ENCODE measurements at regions not wholly inside any gene's neighbourhood (a gene's known extent, or its start where the extent isn't known, plus 50 kb on each side); places are given as distances from the start of the nearest gene placed in this dataset.

- ChIA-PET RAD21 (ENCODE audit: low non-redundant PET in 1 of 2, low total read pairs in 2 of 2, uncharacterized antibody in 2 of 2, unreplicated experiment in 2 of 2) (no interaction called here), POLR2A (no interaction called here), CTCF (no interaction called here)
- Histone ChIP-seq H3K9me2 (ENCODE audit: insufficient read depth) (no peaks in the 10 kb centered on the region), H2AFZ (ENCODE audit: low read depth, low read length, poor library complexity, severe bottlenecking) (no peak overlapping the region), H3K4me2 (ENCODE audit: low read length) (no peak overlapping the region), H3K36me3 (ENCODE audit: control insufficient read depth in 1 of 2, insufficient read depth in 2 of 2, low read length in 2 of 2) (no peaks in the 10 kb centered on the region), H3K9me3 (ENCODE audit: control insufficient read depth in 1 of 2, insufficient read depth in 1 of 2, low read depth in 1 of 2, low read length in 2 of 2) (no peaks in the 10 kb centered on the region), H3K27ac (ENCODE audit: low read depth, low read length) (no peak overlapping the region), H3K27me3 (ENCODE audit: insufficient read depth, low read length) (0 out of 2 replicates have a peak, but pooled peaks cover 6% of the 10 kb centered on the region), H3K4me3 (replicated peaks in 1 of 2; ENCODE audit: low read depth in 1 of 2, low read length in 2 of 2) (no peak overlapping the region), H3K9ac (ENCODE audit: low read length) (no peak overlapping the region), H4K20me1 (ENCODE audit: insufficient read depth) (no peaks in the 10 kb centered on the region), H3K4me1 (ENCODE audit: control insufficient read depth in 1 of 2, insufficient read depth in 2 of 2, low read length in 2 of 2) (no peaks in the 10 kb centered on the region), H3K79me2 (ENCODE audit: insufficient read depth, low read length) (no peaks in the 10 kb centered on the region)
- no TSS peak for BruUV-seq (replicated peaks)
- DNase-seq (ENCODE audit: low read depth, low spot score) (no peak), ATAC-seq (no peak)
- no peak for TF ChIP-seq ZBTB33 (IDR thresholded peaks at IDR 0.05; ENCODE audit: extremely low read depth, insufficient replicate concordance, low read length)
- no peak for TF ChIP-seq CBX3 (IDR thresholded peaks at IDR 0.05; ENCODE audit: low read depth)
- TF ChIP-seq EZH2 (IDR thresholded peaks at IDR 0.05) = no peak
- TF ChIP-seq RAD21 (IDR thresholded peaks at IDR 0.05; ENCODE audit: low read depth) = no peak
- no peak for TF ChIP-seq CTCF (IDR thresholded peaks at IDR 0.05 in 2 of 3, conservative IDR thresholded peaks at IDR 0.05 in 1 of 3; ENCODE audit: borderline replicate concordance in 1 of 3, insufficient read depth in 1 of 3, low read depth in 2 of 3, low read length in 2 of 3)
- no peak for TF ChIP-seq ATF3 (IDR thresholded peaks at IDR 0.05)
- no peak for TF ChIP-seq CEBPB (IDR thresholded peaks at IDR 0.05; ENCODE audit: low read depth)
- TF ChIP-seq FOSL1 (IDR thresholded peaks at IDR 0.05; ENCODE audit: low read depth) = no peak
- TF ChIP-seq POLR2A (IDR thresholded peaks at IDR 0.05; ENCODE audit: borderline replicate concordance, extremely low read depth, insufficient read depth, insufficient read length) = no peak
- TF ChIP-seq SIN3A (IDR thresholded peaks at IDR 0.05; ENCODE audit: low read depth) = no peak
- TF ChIP-seq ZFX (IDR thresholded peaks at IDR 0.05) = no peak
- TF ChIP-seq JUND (IDR thresholded peaks at IDR 0.05) = no peak
- no peak for TF ChIP-seq POLR2AphosphoS5 (IDR thresholded peaks at IDR 0.05; ENCODE audit: low read depth, low read length)
- no peak for TF ChIP-seq REST (IDR thresholded peaks at IDR 0.05; ENCODE audit: low read depth)
- intact Hi-C loops (cut with micrococcal nuclease) = no loop called here
These were observed 64.6 kb upstream of the HAND1 start for GRCh38 chr5:154542581-154542980.
